Kidney capillary endothelial cell (primary cell): ENCODE measurements at regions not wholly inside any gene's neighbourhood (a gene's known extent, or its start where the extent isn't known, plus 50 kb on each side); places are given as distances from the start of the nearest gene placed in this dataset.
"Not testable (repeated sequence)": the region's sequence is repeated elsewhere in the genome, so short reads cannot be mapped to it uniquely, and the experiment has no call there.

Source experiments
- DNase-seq: peaks from one replicate; pipeline ENCODE4 v3.0.0-alpha.2; 2018; ENCODE audit warnings: low spot score

- no peak for DNase-seq
These were observed 50.0 kb downstream of the SOD2 start for GRCh38 chr6:159642995-159643394.

GRCh38 chr6:159642481-159642880, 50.6 kb downstream of the SOD2 start:
- no peak for DNase-seq

- DNase-seq: no peak
These were observed 52.1 kb downstream of the SOD2 start for GRCh38 chr6:159640722-159641482.

GRCh38 chr6:159640322-159640721, 52.7 kb downstream of the SOD2 start:
- no peak for DNase-seq

GRCh38 chr6:159639721-159640120, 53.3 kb downstream of the SOD2 start:
- DNase-seq: no peak

GRCh38 chr6:159633196-159633595, 59.8 kb downstream of the SOD2 start:
- DNase-seq: peak; percentile 24

GRCh38 chr6:159631886-159632285, 61.2 kb downstream of the SOD2 start:
- DNase-seq: no peak

GRCh38 chr6:159627939-159628338, 65.1 kb downstream of the SOD2 start:
- DNase-seq: no peak

GRCh38 chr6:159626506-159626905, 66.5 kb downstream of the SOD2 start:
- DNase-seq: not testable (repeated sequence)

- DNase-seq: no peak
These were observed 69.9 kb downstream of the SOD2 start for GRCh38 chr6:159623156-159623555.

GRCh38 chr6:159620947-159621346, 72.1 kb downstream of the SOD2 start:
- no peak for DNase-seq

- DNase-seq: no peak
These were observed 75.6 kb downstream of the SOD2 start for GRCh38 chr6:159617444-159617843.

- no peak for DNase-seq
These were observed 76.6 kb downstream of the SOD2 start for GRCh38 chr6:159616456-159616855.

GRCh38 chr6:159615918-159616317, 77.1 kb downstream of the SOD2 start:
- no peak for DNase-seq

- no peak for DNase-seq
These were observed 82.2 kb downstream of the SOD2 start for GRCh38 chr6:159610881-159611280.

GRCh38 chr6:159609652-159610178, 83.3 kb downstream of the SOD2 start:
- DNase-seq: no peak

- no peak for DNase-seq
These were observed 83.9 kb downstream of the SOD2 start for GRCh38 chr6:159608961-159609651.

GRCh38 chr6:159606786-159607185, 86.3 kb downstream of the SOD2 start:
- no peak for DNase-seq

- no peak for DNase-seq
These were observed 88.5 kb downstream of the SOD2 start for GRCh38 chr6:159604443-159604956.

GRCh38 chr6:159602431-159603041, 90.5 kb downstream of the SOD2 start:
- no peak for DNase-seq

- no peak for DNase-seq
These were observed 91.8 kb downstream of the SOD2 start for GRCh38 chr6:159601211-159601610.

- peak; percentile 18 for DNase-seq
These were observed 97.9 kb downstream of the SOD2 start for GRCh38 chr6:159595173-159595572.

- DNase-seq: peak; percentile 79
These were observed 98.3 kb downstream of the SOD2 start for GRCh38 chr6:159594750-159595117.
